22Rv1 (cell line): ENCODE measurements at regions not wholly inside any gene's neighbourhood (a gene's known extent, or its start where the extent isn't known, plus 50 kb on each side); places are given as distances from the start of the nearest gene placed in this dataset.

Source experiments
- ZFX ChIP-seq: fragments of 450-650 bp; IDR thresholded peaks from 2 replicates; pipeline ENCODE4 v1.6.1; 2017; ENCODE audit warnings: antibody characterized with exemption, borderline replicate concordance
- TF ChIP-seq, protein P1 (sequence below): fragments of 450-650 bp; IDR thresholded peaks from 2 replicates; pipeline ENCODE4 v1.5.1; 2017; ENCODE audit warnings: mild to moderate bottlenecking

DNA sequence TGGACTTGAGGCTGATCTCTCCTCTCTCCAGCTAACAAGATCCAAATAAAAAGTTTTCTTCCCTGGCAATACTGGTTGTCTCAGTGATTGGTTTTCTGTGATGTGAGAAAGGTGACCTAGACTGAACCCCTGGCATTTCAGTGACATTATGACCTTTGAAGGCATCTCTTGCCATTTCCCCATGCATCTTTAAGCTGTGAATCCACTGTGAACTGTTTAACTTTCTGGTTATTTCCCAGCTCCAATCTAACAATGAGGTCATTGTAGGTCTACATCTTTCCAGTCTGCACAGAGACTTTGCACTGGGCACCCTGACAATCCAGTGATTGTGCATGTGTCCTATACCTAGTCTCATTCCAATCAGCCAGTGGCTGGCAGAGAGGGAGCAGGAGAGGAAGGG is 155.9 kb upstream of the NUDT4 start:
- TF ChIP-seq, protein P1, sequence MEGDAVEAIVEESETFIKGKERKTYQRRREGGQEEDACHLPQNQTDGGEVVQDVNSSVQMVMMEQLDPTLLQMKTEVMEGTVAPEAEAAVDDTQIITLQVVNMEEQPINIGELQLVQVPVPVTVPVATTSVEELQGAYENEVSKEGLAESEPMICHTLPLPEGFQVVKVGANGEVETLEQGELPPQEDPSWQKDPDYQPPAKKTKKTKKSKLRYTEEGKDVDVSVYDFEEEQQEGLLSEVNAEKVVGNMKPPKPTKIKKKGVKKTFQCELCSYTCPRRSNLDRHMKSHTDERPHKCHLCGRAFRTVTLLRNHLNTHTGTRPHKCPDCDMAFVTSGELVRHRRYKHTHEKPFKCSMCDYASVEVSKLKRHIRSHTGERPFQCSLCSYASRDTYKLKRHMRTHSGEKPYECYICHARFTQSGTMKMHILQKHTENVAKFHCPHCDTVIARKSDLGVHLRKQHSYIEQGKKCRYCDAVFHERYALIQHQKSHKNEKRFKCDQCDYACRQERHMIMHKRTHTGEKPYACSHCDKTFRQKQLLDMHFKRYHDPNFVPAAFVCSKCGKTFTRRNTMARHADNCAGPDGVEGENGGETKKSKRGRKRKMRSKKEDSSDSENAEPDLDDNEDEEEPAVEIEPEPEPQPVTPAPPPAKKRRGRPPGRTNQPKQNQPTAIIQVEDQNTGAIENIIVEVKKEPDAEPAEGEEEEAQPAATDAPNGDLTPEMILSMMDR = no peak
- TF ChIP-seq ZFX = no peak
